OCI-M1 (cell line): ENCODE measurements at regions not wholly inside any gene's neighbourhood (a gene's known extent, or its start where the extent isn't known, plus 50 kb on each side); places are given as distances from the start of the nearest gene placed in this dataset.
A peak's percentile ranks its signal among the peaks of the same experiment; 100 is the strongest.
"Not testable (repeated sequence)": the region's sequence is repeated elsewhere in the genome, so short reads cannot be mapped to it uniquely, and the experiment has no call there.

Experiments
- DNase-seq: peaks from one replicate; lab custom pipeline; 2025; lab: John Stamatoyannopoulos, UW

GRCh38 chr3:87581240-87581639, 304.9 kb upstream of the POU1F1 start:
- no peak for DNase-seq

DNA sequence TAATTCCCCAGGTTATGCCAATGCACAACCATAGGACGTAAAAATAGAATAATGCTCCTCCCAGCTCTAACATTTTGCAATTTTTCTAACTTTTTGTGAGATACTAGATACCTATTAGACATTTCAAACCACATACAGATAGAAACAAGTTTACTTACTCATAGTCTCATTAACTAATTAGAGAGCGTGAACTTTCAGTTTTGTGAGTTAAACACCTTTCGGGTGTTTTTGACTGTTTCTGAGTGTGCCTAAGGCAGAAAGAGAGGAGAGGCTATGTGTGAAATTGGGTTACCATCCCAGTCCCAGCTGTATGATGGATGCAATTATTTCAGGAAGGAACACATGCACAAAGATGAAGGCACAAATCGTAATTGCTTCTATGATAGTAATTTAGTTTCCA, 300.4 kb upstream of the POU1F1 start:
- no peak for DNase-seq

- DNase-seq, result no peak
Observed at GRCh38 chr3:87575550-87575949, 299.2 kb upstream of the POU1F1 start.

GRCh38 chr3:87568331-87568730, 291.9 kb upstream of the POU1F1 start:
- DNase-seq, result no peak

DNA sequence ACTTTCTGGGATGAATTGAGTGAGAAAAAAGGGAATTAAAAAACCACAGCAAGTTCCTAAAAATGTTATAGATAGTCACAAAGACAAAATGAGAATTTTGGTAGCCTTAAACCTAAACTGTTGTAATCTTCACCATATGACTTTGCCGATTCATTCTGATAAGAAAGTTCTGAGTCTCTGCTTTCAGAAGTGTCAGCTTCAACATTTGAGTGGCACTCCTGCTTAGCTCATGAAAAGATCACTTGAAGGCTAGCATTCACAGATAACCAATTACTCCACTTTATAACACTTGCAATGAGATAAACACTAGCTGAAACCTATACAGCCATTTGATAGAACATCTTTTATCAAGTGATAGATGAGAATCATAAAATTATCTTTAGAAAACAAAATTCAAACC, 288.1 kb upstream of the POU1F1 start:
- peak; percentile 24 for DNase-seq

DNA sequence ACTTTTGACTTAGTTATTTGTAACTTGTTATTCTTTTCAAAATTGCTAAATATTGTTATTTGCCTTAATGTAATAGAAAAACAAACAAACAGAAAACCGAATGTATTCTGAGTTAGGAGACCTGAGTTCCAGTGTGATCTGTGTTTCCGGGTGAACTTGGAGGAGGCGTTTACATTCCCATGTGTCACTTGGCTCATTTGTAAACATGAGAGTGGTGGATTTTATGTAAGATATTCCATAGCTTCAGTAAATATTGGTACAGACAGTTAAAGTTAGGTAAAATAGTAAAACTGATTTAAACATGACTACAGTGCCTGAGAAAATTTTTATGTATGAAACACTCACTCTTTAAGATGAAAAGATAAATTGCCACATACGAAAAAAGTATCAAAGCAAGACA, 287.3 kb upstream of the POU1F1 start:
- no peak for DNase-seq

DNA sequence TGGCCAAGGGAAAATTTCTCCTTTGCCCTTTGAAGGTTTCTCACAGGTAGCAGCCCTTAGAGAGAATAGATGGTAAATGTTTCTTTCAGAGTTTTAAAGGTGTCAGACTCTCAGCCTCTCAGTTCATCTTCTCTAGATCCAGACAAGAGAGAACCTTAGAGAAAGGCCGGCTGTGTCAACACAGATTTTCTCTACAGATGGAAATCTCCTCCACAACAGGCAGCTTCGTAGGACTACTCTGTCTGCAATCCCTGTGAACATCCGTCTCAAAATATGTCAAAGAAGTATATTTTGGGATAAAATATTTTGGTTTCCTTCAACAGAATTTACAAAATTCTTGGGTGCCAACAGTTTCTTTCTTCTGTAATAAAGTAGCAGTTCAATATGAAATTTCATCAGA, 282.1 kb upstream of the POU1F1 start:
- DNase-seq, result no peak

DNA sequence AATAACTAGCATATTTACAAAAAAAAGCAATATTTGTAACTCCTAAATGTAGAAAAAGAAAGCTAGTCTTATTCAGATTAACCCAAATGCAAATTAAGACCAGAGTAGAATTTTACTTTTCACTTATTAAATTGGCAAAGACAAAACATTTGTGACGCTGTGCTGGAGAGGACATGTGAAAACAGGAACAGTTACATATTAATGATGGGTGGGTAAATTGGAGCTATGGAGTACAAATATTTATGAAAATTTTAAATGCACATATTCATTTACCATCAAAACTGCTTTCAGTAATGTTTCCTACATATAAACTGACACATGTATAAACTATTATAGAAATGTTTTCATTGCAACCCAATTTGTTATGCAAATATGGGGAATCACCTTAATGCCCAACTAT, 278.9 kb upstream of the POU1F1 start:
- no peak for DNase-seq

DNA sequence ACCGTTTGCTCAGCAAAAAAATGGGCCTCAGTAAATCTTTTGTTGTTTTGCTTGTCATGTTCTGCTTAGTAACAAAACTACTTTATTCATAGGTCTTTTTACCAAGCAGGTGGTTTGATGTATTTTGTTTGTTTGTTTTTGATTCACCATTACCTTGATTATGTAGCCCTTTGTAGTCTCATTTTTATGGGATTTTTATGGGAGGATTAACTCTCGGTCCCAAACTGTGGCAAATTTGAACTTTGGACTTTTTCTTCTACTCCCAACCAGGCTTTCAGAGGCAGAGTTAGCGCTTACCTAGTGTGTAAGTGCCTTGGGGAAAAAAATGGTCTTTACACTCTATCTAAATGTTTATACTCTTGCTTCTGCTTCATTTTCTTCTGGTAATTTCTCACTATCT, 276.7 kb upstream of the POU1F1 start:
- no peak for DNase-seq

- DNase-seq, result no peak
Observed at GRCh38 chr3:87550892-87551291, 274.5 kb upstream of the POU1F1 start.

DNA sequence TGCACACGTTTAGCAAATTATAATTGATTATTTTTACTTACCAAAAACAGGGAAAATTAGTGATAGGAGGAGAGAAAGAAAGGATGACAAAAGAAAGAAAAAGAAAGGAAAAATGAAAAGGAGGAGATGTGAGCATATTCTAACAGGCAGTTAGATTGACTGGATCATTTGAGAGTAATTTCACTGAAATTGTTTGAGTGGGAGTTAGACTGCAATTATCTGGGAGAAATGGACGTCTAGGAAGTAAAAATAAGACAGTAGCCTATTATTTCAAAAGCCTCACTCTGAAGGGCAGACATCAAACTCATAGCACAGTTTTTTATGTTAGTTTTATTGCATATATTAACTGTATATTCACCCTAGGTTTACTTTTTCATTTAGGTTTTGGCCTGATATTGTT, 272.8 kb upstream of the POU1F1 start:
- DNase-seq, result no peak

- DNase-seq, result no peak
Observed at GRCh38 chr3:87548271-87548670, 271.9 kb upstream of the POU1F1 start.

DNA sequence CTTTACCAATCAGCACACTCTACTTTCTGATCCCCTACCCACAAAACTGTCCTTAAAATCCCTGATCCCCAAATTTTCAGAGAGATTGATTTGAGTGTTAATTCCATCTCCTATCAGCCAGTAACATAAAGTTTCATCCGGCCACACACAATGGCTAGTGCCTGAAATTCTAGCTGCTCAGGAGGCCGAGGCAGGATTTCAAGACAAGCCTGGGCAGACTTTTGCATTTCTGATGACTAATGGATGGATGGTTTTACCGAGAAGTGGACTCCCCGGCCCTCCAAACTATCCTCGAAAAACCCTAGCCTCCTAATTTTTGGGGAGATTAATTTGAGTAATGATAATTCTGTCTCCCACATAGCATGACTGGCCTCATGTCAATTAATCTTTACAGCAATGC, 269.8 kb upstream of the POU1F1 start:
- DNase-seq, result no peak

DNA sequence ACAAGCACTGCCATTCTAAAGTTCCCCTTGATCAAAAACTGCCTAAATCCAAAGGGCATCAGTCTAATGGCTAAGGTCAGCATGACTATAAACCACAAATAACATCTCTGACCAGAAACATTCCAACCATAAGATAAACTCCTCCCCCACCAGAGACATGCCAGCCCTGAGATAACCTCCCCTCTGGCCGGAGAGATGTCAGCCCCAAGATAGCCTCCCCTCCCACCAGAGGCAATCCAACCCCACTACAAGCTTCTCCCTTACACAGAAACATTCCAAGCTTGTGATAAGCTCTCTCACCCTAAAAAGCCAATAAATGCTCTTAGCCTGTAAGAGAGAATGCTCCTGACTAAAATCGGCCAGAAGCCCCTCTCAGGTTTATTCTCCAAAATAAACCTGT, 267.0 kb upstream of the POU1F1 start:
- peak; percentile 31 for DNase-seq

DNA sequence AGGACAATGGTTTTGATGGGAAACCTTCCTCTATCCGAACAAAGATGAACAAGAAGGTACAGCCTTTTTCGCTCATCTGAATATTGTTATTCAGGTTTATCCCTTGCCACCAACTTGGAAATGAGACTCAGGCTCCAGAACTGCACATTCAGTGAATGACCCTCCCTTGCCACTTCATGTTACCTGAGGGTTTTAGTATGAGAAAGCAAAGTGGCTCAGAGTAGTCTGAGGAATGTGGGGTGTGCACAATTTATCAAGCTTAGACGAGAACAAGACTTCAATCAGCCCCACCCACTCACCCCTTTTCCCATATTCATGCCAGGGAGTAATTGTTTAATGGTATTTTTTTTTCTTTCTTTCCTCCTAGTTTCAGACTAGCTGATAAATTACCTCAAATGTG, 265.3 kb upstream of the POU1F1 start:
- no peak for DNase-seq

DNA sequence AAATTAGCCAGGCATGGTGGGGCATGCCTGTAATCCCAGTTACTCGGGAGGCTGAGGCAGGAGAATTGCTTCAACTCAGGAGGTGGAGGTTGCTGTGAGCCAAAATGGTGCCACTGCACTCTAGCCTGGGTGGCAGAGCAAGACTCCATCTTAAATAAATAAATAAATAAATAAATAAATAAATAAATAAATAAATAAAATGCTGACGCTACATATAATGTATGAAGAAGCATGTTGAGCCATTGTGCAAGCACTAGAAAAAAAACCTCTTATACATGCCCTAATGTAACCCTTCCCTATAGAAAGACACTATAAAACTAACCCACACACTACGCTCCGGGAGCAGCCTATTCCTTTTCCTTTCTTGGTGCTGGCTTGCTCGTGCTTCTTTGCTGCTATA, 262.3 kb upstream of the POU1F1 start:
- DNase-seq, result not testable (repeated sequence)

- no peak for DNase-seq
Observed at GRCh38 chr3:87509401-87509800, 233.0 kb upstream of the POU1F1 start.

DNA sequence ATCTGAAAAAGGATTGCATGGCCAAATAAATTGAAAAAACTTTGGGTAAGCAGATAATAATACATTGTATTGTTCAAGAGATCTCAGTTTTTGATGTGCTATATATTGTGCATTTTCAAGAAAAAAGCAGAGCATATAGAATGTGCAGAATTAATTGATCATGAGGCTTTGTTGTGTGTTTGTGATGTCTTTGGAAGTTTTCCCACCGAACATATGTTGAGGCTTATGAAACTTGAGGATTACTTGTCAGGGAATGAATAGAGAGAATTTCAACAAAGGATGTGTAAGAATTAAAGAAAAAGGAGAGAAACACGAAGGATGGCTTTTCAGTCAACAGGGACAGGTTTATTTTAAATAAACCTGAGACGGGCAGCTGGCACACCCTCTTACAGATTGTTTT, 232.5 kb upstream of the POU1F1 start:
- DNase-seq, result no peak

GRCh38 chr3:87507753-87508152, 231.4 kb upstream of the POU1F1 start:
- DNase-seq, result no peak

DNA sequence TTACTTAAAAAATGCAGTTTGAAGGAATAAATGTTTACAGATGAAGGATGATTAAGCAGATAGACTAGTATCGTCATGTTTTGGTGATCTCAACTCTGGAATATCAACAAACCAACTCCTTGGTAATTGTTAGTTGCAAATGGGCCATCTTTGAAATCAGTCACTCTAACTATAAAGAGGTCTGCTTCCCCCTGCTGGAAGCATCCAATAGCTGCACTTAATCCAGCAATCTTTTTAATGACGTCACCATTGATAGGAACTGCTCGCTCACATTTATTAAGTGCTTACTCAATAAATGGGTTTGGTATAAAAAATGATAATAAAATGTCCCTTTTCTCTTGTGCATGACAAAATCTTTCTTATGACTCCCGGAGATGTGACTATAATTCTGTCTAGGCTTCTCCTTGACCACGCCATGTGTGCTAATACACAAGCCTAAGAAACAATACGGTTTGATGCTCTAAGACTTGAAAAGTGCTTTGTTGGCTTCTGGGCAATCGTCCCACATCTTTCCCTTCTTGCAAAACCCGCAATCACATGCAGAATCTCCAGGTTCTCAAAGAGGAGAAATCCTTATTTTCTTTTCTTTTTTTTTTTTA, 227.6 kb upstream of the POU1F1 start:
- peak; percentile 63 for DNase-seq

DNA sequence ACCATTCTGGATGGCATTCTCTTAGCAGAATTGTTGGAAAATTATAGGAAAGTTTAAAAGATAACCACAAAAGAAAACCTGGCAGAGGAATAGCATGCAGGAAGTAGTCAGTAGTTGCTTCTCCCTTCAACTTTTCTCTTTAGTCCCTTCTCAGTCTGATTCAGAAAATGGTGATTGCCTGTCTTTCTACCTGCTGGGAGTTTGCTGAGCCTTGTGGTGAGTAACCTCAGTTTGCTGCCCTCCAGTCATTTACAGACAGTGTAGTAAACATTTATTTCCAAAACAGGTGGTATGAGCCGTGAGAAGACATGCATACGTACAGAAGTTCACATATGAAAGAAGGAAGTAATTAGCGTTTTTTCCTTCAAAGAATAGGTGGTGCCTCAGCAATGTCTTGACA, 224.7 kb upstream of the POU1F1 start:
- no peak for DNase-seq

- DNase-seq, result no peak
Observed at GRCh38 chr3:87498358-87499080, 222.1 kb upstream of the POU1F1 start.

DNA sequence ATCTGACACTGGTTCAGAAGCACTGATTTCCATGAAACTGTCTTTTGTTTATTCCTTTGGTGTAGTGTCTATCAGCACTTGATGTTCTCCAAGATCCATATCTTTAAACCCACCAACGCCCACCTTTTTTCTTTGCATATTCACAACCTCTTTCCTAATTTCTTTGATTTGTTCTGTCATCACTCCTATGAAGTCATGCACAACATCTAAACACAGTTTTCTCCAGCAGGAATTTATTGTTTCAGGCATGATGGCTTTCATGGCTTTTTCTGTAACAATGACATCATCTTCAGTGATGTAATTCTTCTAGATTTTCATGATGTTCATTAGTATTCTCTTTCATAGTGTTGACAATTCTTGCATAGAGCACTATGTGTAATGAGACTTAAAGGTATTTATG, 219.6 kb upstream of the POU1F1 start:
- no peak for DNase-seq

GRCh38 chr3:87494264-87494663, 217.9 kb upstream of the POU1F1 start:
- DNase-seq, result no peak
